HG03097 (cell line): ENCODE measurements at regions not wholly inside any gene's neighbourhood (a gene's known extent, or its start where the extent isn't known, plus 50 kb on each side); places are given as distances from the start of the nearest gene placed in this dataset.

Source experiments
- ATAC-seq: cut with Tn5 transposase; IDR thresholded peaks from one replicate; pipeline ENCODE4 v1.9.1; 2021; ENCODE audit not compliant: unreplicated experiment, low FRiP score

GRCh38 chr12:60967128-60967527 lies 1293.1 kb upstream of the USP15 start:
- ATAC-seq: no peak

GRCh38 chr12:60977966-60978365 lies 1282.2 kb upstream of the USP15 start:
- no peak for ATAC-seq

- ATAC-seq: no peak
These were observed 1279.6 kb upstream of the USP15 start for GRCh38 chr12:60980558-60980957.

- no peak for ATAC-seq
These were observed 1278.7 kb upstream of the USP15 start for GRCh38 chr12:60981473-60981872.

GRCh38 chr12:60992087-60992486 lies 1268.1 kb upstream of the USP15 start:
- ATAC-seq: no peak

- no peak for ATAC-seq
These were observed 1264.9 kb upstream of the USP15 start for GRCh38 chr12:60995256-60995825.

GRCh38 chr12:60997869-60998378 lies 1262.3 kb upstream of the USP15 start:
- no peak for ATAC-seq

GRCh38 chr12:61009192-61009591 lies 1251.0 kb upstream of the USP15 start:
- ATAC-seq: no peak

GRCh38 chr12:61011767-61012423 lies 1248.3 kb upstream of the USP15 start:
- ATAC-seq: no peak

- no peak for ATAC-seq
These were observed 1241.6 kb upstream of the USP15 start for GRCh38 chr12:61018571-61018970.

- no peak for ATAC-seq
These were observed 1237.0 kb upstream of the USP15 start for GRCh38 chr12:61023231-61023630.

- no peak for ATAC-seq
These were observed 1230.7 kb upstream of the USP15 start for GRCh38 chr12:61029516-61029915.

GRCh38 chr12:61037792-61038191 lies 1222.4 kb upstream of the USP15 start:
- ATAC-seq: no peak

GRCh38 chr12:61043838-61044237 lies 1216.4 kb upstream of the USP15 start:
- no peak for ATAC-seq

GRCh38 chr12:61044766-61045165 lies 1215.4 kb upstream of the USP15 start:
- ATAC-seq: no peak

GRCh38 chr12:61070640-61071414 lies 1189.4 kb upstream of the USP15 start:
- no peak for ATAC-seq

GRCh38 chr12:61072717-61073116 lies 1187.5 kb upstream of the USP15 start:
- no peak for ATAC-seq

- ATAC-seq: no peak
These were observed 1165.1 kb upstream of the USP15 start for GRCh38 chr12:61095111-61095510.

- no peak for ATAC-seq
These were observed 1162.1 kb upstream of the USP15 start for GRCh38 chr12:61098031-61098580.

GRCh38 chr12:61107118-61107517 lies 1153.1 kb upstream of the USP15 start:
- ATAC-seq: no peak

GRCh38 chr12:61111218-61111617 lies 1149.0 kb upstream of the USP15 start:
- ATAC-seq: no peak
